NT2/D1 (cell line): ENCODE measurements at regions not wholly inside any gene's neighbourhood (a gene's known extent, or its start where the extent isn't known, plus 50 kb on each side); places are given as distances from the start of the nearest gene placed in this dataset.
"Not testable (repeated sequence)": the region's sequence is repeated elsewhere in the genome, so short reads cannot be mapped to it uniquely, and the experiment has no call there.

ENCODE experiments used
- DNase-seq: peaks from one replicate; pipeline ENCODE4 v3.0.0-alpha.2; 2011; ENCODE audit warnings: low read depth, low spot score
- H3K27me3 ChIP-seq: 2 replicates; pipeline ENCODE4 v1.6.0; 2011; ENCODE audit warnings: mild to moderate bottlenecking; ENCODE audit not compliant: insufficient read length, insufficient read depth
- H3K36me3 ChIP-seq: 2 replicates; pipeline ENCODE4 v1.6.1; 2011; ENCODE audit warnings: mild to moderate bottlenecking, low read length, mixed read lengths; ENCODE audit not compliant: insufficient read depth, insufficient read length
- H3K4me1 ChIP-seq: 2 replicates; pipeline ENCODE4 v1.5.1; 2011; ENCODE audit not compliant: insufficient read depth, insufficient read length
- H3K4me3 ChIP-seq: 2 replicates; pipeline ENCODE4 v1.5.1; 2011; ENCODE audit warnings: low read depth; ENCODE audit not compliant: insufficient read length
- H3K9ac ChIP-seq: 2 replicates; pipeline ENCODE4 v1.6.0; 2011; ENCODE audit warnings: low read depth; ENCODE audit not compliant: insufficient read length
- H3K9me3 ChIP-seq: 2 replicates; pipeline ENCODE4 v1.5.1; 2011; ENCODE audit warnings: mild to moderate bottlenecking, low read length; ENCODE audit not compliant: insufficient read depth
- SUZ12 ChIP-seq: IDR thresholded peaks from 2 replicates; pipeline ENCODE4 v1.6.1; 2011; ENCODE audit not compliant: insufficient read length, insufficient read depth; ENCODE audit errors: extremely low read depth
- YY1 ChIP-seq: IDR thresholded peaks from 2 replicates; pipeline ENCODE4 v1.6.1; 2011; ENCODE audit not compliant: insufficient read length, insufficient read depth
- ZNF274 ChIP-seq: IDR thresholded peaks from 2 replicates; pipeline ENCODE4 v1.6.1; 2011; ENCODE audit warnings: mild to moderate bottlenecking, low read depth, low read length

DNA sequence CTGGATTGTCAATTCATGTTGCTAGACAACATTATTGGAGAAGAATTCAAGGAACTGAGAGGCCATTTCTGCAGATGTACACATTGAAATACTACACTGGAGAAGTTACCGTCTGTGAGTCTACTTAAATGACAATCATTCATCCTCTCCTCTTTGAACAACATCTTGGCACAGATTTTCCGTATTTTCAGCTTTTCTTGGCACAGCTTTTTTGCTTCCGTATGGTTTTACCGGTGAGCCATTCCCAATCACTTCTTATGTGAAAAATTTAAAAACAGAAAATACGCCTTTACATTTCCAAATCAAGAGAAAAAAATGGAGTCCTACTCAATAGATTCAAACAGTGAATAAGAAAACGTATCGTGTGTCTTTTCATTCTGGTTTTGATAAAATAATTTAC lies 1493.7 kb downstream of the AMY1C start:
- H3K27me3 ChIP-seq, result no peaks in the 10 kb centered on the region
- no peaks in the 10 kb centered on the region for H3K4me1 ChIP-seq
- no peak overlapping the region for H3K4me3 ChIP-seq
- no peak for DNase-seq
- no peak for TF ChIP-seq SUZ12
- no peak for TF ChIP-seq ZNF274
- TF ChIP-seq YY1, result no peak
- H3K9ac ChIP-seq, result no peak overlapping the region
- H3K9me3 ChIP-seq, result no peaks in the 10 kb centered on the region
- no peaks in the 10 kb centered on the region for H3K36me3 ChIP-seq

DNA sequence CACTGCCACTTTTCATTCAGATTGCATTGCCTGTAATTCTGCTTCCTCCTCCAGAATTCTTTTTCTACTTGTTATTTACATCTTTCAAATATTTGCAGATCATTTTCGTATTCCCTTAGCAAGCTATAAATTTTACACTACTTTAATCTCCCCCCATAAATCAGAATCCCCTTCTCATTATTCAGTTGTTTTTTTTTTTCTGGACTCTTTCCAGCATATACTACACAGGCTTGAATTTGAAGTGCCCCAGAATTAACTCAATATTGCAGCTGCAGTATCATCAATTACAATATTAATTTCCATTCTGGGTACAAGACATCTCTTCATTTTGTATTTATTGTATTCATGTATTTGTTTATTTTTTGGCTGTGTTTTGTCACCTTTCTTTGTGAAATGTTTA lies 1494.3 kb downstream of the AMY1C start:
- no peak for DNase-seq
- no peak overlapping the region for H3K9ac ChIP-seq
- TF ChIP-seq SUZ12 (no peak), ZNF274 (no peak), YY1 (no peak)
- H3K36me3 ChIP-seq, result no peaks in the 10 kb centered on the region
- no peak overlapping the region for H3K4me3 ChIP-seq
- no peaks in the 10 kb centered on the region for H3K9me3 ChIP-seq
- no peaks in the 10 kb centered on the region for H3K4me1 ChIP-seq
- no peaks in the 10 kb centered on the region for H3K27me3 ChIP-seq

DNA sequence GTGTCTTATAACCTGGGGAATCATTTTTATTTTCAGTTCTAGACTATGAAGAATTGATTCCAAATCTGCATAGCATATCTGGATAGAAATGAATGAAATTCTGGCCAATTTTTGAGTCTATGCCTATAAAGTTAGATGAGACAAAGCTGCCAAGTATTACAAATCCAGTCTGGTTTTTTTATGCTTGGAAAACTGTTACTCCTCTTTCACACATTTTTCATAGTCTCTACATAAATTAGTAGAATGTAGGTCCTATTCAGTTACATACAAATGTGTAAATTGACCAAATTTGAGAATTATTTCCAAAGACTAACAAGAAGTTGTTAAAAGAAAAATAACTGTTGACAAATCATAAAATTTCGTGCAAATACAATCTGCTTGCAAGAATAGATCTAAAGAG lies 1505.2 kb downstream of the AMY1C start:
- TF ChIP-seq YY1 (no peak), SUZ12 (no peak), ZNF274 (no peak)
- H3K36me3 ChIP-seq, result no peaks in the 10 kb centered on the region
- H3K4me1 ChIP-seq, result no peaks in the 10 kb centered on the region
- no peaks in the 10 kb centered on the region for H3K9me3 ChIP-seq
- H3K9ac ChIP-seq, result no peak overlapping the region
- DNase-seq, result no peak
- H3K27me3 ChIP-seq, result no peaks in the 10 kb centered on the region
- H3K4me3 ChIP-seq, result no peak overlapping the region

DNA sequence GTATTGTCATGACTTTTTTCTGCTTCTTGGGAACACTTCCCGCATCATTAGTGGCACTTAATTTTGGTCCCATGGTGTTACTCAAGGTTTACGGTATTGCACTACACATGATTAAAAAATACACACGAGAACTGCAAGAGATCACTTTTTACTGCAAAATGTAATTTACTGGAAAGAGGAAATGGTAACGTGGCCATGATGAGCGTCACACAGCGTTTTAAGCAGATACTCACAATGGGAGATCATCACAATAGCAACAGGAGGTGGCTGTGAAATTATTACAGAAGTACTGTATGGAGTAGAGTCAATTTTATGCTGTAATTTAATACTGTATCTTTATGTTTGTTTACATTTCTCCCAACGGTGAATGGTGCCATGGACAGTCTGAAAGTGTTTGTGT lies 1510.3 kb downstream of the AMY1C start:
- TF ChIP-seq YY1 (no peak), ZNF274 (no peak), SUZ12 (no peak)
- Histone ChIP-seq H3K9me3 (peaks cover 7% of the 10 kb centered on the region; the same call in 1 of the 2 replicates), H3K27me3 (no peaks in the 10 kb centered on the region), H3K36me3 (no peaks in the 10 kb centered on the region), H3K9ac (no peak overlapping the region), H3K4me3 (no peak overlapping the region), H3K4me1 (no peaks in the 10 kb centered on the region)
- DNase-seq, result no peak

DNA sequence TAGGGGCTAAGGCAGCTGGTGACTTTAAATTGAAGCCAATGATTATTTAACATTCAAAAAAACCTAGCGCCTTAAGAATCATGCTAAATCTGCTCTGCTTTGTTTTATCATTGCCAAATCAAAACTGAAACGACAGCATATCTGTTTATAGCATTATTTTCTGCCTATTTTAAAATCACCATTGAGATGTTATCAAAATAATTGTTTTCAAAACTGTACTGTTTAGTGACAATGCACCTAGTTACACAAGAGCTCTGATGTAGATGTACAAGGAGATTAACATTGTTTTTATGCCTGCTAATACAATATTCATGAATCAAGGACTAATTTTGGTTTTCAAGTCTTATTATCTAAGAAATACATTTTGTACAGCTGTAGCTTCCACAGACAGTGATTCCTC lies 1521.3 kb downstream of the AMY1C start:
- Histone ChIP-seq H3K9me3 (peaks cover 4% of the 10 kb centered on the region; the same call in 1 of the 2 replicates), H3K4me3 (no peak overlapping the region), H3K27me3 (no peaks in the 10 kb centered on the region), H3K36me3 (no peaks in the 10 kb centered on the region), H3K9ac (no peak overlapping the region), H3K4me1 (no peaks in the 10 kb centered on the region)
- no peak for DNase-seq
- TF ChIP-seq YY1, result no peak
- TF ChIP-seq SUZ12, result no peak
- TF ChIP-seq ZNF274, result no peak

DNA sequence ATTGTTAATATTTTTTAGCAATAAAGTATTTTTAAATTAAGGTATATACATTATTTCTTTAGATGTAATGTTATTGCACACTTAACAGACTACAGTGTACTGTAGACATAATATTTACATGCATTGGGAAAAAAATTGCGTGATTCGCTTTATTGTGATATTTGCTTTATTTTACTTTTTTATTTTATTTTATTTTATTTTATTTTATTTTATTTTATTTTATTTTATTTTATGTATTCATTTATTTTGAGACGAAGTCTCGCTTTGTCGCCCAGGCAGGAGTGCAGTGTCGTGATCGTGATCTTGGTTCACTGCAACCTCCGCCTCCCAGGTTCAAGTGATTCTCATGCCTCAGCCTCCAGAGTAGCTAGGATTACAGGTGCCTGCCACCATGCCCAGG lies 1522.7 kb downstream of the AMY1C start:
- not testable (repeated sequence) for DNase-seq, H3K4me1 ChIP-seq, H3K9me3 ChIP-seq, H3K36me3 ChIP-seq, H3K4me3 ChIP-seq, H3K9ac ChIP-seq, H3K27me3 ChIP-seq

DNA sequence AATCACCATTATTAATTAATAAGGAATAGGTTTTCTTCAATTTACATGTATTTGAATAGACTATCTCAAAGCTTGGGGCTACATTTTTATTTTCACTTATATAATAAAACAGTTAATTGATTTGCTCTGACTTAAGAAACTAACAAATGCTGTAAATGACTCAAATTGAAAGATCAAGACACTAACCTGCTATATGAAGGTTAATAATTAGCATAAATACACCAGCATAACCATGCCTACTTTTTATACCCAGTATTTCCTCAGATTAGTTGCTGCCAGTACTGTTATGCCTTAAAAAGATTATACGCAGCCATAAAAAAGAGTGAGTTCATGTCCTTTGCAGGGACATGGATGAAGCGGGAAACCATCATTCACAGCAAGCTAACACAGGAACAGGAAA lies 1545.1 kb downstream of the AMY1C start:
- no peaks in the 10 kb centered on the region for H3K4me1 ChIP-seq
- H3K9ac ChIP-seq, result no peak overlapping the region
- DNase-seq, result no peak
- H3K4me3 ChIP-seq, result no peak overlapping the region
- H3K27me3 ChIP-seq, result no peaks in the 10 kb centered on the region
- H3K9me3 ChIP-seq, result no peaks in the 10 kb centered on the region
- no peaks in the 10 kb centered on the region for H3K36me3 ChIP-seq
- TF ChIP-seq ZNF274, result no peak
- TF ChIP-seq SUZ12, result no peak
- TF ChIP-seq YY1, result no peak

DNA sequence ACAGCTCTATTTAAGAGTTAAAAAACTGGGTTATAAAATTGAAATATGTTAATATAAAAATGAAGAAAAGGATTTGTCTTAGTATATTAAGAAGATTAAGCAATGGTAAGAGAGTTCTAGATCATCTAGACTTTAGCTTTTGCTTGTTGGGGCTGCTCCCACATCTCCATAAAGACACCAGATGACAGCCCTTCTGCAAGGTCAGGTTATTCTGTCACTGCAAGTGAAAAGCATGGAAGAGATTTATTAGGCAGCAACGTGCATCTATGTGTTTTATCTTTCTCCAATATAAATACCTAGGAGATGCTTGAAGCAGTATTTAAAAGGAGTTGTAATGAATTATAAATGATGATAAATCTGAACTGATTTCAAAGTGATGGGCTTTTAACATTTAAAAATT lies 1560.4 kb downstream of the AMY1C start:
- TF ChIP-seq SUZ12, result no peak
- no peak for TF ChIP-seq ZNF274
- no peak for TF ChIP-seq YY1
- no peaks in the 10 kb centered on the region for H3K4me1 ChIP-seq
- H3K9me3 ChIP-seq, result no peaks in the 10 kb centered on the region
- no peak overlapping the region for H3K4me3 ChIP-seq
- no peak for DNase-seq
- H3K9ac ChIP-seq, result no peak overlapping the region
- H3K36me3 ChIP-seq, result no peaks in the 10 kb centered on the region
- H3K27me3 ChIP-seq, result no peaks in the 10 kb centered on the region
